Activated CD8-positive, alpha-beta memory T cell treated with anti-CD3 and anti-CD28 coated beads for 36 hours (primary cell): ENCODE measurements at regions not wholly inside any gene's neighbourhood (a gene's known extent, or its start where the extent isn't known, plus 50 kb on each side); places are given as distances from the start of the nearest gene placed in this dataset.

ENCODE experiments used
- CTCF ChIA-PET: fragments of 350-600 bp; sonication (Branson Sonifier 250); formaldehyde crosslinking; loops from one replicate; lab custom pipeline; 2021; ENCODE audit warnings: antibody characterized with exemption; lab: Charles Lee
- POLR2A ChIA-PET: fragments of 350-600 bp; sonication (Branson Sonifier 250); formaldehyde crosslinking; loops from one replicate; lab custom pipeline; 2021; ENCODE audit warnings: antibody characterized with exemption; lab: Charles Lee

DNA sequence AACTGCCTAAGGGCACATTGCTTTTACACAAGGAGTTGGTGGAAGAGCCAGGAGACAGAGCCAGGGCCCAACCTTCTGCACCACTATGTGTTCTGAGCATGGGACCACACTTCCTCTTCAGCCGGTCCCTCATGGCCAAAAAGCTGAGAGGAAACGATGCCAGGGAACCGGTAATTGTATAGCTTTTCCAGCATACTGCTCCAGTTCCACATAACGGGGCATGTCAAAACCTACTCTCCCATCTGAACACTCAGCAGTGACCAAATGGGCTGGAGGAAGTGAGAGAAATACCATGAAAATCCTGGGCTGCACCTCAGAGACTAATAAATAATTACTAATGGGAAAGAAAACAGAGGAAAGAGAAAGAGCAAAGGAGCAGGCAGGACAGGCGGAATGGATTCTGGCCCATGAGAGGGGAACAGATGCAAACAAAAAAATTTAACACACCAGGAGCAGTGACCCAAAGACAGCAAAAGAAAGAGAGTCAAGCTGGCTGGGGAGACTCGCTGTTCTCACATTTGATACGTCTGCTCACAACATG, 52.0 kb upstream of the BMP2 start:
- CTCF ChIA-PET, result no interaction called here
- POLR2A ChIA-PET, result no interaction called here

DNA sequence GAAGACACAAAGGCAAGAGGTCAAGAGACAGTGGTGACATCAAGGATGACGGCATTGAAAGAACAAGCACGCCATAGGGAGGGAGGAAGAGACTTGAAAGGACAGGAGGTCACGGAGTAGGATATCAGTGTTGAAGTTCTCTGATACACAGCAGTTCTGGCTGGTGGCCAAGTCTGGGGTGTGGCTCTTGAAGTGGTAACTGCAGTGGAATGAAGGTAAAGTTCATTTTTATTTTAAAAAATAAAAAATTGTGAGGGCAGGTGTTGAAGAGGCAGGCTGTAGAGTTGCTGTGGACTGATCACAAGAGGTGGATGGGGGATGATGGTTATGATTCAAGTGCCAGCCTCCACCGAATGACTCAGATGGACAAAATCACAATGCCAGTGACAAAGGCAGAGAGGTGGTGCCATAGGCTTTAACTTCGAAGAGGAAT, 53.2 kb upstream of the BMP2 start:
- CTCF ChIA-PET, result no interaction called here
- POLR2A ChIA-PET, result no interaction called here

DNA sequence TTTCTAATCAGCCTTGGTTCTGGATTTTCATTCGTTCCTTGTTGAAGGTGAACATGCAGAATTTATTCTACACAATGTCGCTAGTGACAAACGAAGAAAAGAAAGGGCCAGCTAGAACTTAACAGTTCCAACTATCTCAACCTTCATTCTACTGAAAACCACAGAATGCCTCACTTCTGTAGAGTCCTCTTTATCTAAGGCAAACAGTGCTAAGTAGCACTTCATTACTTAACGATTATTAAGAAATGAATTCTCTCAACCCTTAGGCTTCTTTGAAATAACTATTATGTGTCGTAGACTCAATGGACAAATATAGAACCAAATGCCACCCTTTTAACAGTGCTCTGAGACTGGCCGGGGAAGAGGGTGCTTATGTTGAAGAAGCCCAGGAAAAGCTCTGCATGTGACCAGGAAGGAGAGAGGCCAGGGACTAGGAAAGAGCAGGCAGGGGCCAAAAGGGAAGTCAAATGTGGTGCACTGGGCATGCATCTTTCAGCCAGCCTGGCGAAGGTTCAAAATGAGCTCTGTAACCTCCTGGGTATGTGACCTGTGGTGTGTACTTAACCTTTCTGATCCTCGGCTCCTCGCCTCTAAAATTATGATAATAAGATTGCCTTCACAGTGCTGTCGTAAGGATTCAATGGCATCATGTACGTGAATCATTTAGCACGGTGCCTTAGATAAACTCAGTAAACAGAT, 55.4 kb upstream of the BMP2 start:
- POLR2A ChIA-PET, result no interaction called here
- CTCF ChIA-PET, result no interaction called here

DNA sequence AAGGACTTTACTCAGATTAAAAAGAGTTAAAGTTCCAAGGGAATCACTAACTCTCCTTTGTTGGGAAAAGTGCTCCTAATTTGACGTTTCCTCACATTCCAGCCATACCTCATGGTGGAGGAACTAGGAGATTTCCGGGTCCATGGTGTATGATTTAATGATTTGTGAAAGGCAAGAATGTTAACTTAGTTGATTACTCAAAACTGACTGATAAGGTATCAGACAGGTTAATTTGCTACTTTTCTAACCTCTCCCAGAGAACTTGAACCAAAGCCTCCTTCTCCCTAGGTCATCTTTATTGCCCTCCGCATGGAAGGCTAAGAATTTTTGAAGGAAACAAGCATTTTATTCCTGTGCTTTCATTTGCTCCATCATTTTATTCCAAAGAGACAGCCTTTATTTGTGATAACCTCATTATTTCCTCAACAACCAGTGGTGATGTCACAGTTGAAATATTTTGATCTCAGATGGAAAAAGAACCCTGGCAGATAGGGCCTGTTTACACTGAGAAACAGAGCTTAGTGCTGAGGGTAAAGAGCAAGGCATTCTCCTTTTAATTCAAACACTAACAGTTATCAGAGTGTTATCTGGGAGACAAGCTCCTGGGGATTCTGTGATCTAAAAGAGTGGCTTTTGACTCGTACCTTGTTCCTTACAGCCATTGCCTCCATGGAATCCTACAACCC, 57.4 kb upstream of the BMP2 start:
- CTCF ChIA-PET, result interaction anchor here (0.5 kb wide), 1 partner anchor 15 kb away, joined by 3 read pairs; no protein-coding TSS in a partner anchor
- POLR2A ChIA-PET, result no interaction called here

DNA sequence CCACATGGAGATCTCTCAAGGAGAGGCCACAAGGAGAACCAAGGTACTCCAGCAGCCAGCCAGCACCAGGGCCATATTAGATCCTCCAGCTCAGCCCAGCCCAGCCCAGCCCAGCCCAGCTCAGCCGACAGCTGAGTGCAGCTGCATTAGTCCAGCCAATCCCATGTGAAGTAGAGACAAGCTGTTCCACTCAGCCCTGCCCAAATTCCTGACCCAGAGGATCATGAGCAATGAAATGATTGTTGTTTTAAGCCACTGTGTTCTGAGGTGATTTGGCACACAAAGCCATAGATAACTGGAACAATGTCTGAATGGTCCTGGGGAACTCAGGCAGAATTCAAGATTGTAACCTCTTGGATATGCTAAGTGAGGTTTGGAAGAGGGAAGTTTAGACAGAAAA, 59.5 kb upstream of the BMP2 start:
- POLR2A ChIA-PET, result no interaction called here
- CTCF ChIA-PET, result no interaction called here

DNA sequence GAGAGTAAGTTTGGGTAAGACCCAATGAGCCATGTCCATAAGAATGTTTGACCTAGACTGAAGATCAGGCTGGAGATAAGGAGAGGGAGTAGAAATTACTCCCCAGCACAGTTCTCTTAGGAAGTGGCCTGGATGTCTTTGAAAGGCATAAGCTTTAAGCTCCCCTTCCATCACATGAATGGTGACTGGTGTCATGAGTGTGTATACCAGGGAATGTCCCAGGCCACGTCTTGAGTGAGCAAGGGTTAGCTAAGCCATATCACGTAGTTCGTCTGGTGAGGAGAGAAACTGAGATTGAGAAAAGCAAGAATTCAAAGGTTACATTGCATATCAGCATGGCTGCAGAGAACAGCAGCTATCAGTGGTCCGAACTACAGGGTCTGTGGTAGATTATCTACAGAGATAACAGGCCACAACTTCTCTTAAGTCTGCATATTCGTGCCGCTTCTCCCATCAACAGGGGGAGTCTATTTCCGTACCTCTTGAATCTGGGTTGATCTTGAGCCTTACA, 60.1 kb upstream of the BMP2 start:
- CTCF ChIA-PET, result no interaction called here

DNA sequence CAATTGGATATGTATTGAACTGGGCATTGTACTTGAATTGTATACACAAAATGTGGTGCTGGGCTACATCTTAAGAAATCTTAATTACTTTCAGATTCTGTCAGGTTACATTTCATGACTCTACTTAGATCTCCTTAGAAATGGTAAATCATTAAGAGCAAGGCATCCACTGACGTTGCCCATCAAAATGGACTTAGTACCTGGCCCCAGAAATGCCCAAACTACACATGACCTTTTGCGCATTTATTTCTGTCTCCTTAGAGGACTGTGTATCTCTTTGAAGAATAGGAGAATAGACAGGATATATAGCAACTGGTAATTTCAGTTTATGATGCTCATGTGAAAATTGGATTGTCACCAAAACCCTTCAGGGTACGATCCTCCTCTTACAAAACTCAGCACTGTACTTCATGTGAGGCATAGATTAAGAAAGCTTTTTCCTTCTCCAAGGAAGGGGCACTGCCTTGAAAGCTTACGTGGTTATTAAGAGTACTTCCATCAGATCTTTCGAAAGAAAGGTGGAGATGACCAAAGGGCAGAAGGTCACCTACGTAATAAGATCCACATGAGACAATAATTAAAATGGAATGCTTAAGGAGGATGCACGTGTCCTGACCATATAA, 61.4 kb upstream of the BMP2 start:
- ChIA-PET CTCF (no interaction called here), POLR2A (no interaction called here)

More for the DNA sequence above, 60.1 kb upstream of the BMP2 start:
- POLR2A ChIA-PET, result no interaction called here

DNA sequence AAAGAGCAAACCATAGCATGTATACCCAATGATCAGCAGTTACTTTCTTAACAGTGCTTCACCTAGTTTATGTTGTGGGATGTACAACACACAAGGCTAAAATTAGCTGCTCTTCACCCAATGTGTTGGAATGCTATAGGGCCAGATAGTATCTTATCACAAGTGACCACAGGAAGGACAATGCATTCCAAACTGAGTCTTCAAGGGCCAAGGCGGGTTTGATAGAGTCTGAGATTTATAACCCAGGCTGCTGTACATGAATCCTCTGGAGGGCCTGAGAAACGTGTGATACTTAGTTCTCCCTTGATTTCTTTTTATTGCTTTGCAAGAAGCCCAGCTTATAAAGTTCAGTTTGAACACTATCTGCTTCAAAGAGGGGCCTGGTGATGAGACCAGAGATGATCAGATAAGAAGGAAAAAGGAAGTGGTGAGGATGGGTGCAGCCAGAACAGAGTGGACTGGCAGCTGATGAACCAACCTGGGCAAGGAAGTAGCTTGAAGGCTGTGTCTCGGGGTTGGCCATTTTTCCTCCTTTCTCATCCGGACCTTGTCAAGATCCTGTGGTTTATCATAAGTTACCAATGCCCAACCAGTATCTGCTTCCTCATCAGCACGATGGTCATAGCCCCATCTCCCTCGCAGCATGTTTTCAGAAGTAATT, 62.2 kb upstream of the BMP2 start:
- POLR2A ChIA-PET, result no interaction called here
- CTCF ChIA-PET, result no interaction called here

DNA sequence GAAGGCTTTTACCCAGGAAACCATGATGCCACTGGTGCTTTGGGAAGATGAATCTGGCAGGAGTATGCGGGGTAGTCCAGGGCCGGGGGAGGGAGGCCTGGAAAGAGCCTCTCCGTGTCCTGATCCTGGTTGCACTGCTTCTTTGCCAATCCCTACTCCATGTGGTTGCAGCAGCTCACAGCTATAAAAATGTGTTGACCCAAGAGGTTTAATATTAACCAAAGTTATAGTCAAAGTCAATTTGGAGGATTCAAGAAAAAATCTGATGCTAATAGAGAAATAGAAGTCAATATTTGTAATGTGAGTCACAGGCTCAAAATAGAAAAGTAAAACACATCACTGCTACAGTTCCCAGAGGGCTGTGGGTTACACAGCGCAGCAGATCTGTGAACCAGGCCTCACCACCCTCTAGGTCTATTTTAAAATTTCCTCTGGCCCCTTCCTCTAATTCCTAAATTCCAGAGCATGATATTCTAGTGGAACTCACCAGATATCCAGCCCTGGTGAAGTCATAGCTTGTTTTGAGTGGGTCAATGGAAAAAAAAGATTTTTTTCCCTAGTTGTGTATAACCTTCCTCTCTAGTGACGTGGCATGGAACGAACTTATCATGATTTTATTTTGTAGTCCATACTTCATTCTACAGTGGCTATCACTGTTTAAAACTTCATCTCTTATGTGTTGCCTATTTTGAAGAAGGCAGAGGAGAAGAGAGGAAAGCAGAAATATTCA, 63.2 kb upstream of the BMP2 start:
- CTCF ChIA-PET, result no interaction called here
- POLR2A ChIA-PET, result no interaction called here

DNA sequence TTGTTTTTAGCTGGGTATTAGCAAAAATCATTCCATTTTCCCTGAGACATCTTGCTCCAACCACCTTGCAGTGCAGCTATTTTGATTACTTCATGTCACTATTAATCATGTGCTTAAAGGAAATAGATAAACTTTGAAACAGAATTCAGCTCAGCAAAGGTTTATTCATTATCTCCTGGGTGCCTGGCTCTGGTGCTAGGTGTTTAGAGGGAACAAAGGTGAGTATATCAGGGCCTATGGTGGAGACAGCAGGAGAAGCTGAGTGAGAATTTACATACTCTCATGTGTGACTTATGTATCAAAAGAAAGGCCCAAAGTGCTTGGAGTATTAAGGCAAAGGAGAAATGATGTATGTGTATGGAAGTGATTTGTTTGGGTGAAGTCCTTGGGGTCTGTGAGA, 63.8 kb upstream of the BMP2 start:
- CTCF ChIA-PET, result no interaction called here
- POLR2A ChIA-PET, result no interaction called here

DNA sequence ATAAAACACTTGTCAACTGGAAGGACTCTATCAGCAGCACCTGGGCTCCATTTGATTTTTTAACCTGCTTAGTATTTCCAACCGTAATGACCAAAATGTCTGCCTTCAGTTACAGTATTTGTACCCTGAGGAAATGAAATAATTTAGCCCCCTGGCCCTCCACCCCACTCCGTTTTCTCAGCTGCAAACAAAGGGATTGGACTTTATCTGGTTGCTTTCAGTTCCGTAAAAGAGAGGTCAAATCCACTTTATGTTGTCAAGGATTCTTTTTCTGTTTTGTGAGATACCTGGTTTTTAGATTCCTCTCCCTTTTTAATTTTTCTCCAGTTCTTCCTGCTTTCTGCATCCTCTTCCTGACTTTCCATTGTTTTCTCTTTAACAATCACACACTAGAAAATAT, 64.4 kb upstream of the BMP2 start:
- CTCF ChIA-PET, result no interaction called here
- POLR2A ChIA-PET, result no interaction called here

DNA sequence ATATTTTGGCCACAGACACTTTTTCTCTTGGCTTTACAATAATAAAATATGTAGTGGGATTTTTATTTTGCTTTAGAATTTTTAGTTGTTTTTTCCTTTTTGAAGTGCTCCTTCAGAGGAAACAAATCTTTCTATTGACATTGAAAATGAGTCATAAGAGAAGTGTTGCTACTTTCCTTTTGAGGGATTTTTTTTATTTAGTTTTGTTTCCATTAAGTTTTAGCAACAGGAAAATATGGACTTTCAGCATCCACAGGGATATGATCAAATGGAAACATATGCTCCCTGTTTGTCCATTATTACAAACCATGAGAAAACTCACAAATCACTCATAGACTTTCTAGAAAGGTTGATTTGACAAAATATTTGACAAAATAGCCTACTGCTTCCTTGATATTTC, 65.3 kb upstream of the BMP2 start:
- ChIA-PET CTCF (no interaction called here), POLR2A (no interaction called here)

DNA sequence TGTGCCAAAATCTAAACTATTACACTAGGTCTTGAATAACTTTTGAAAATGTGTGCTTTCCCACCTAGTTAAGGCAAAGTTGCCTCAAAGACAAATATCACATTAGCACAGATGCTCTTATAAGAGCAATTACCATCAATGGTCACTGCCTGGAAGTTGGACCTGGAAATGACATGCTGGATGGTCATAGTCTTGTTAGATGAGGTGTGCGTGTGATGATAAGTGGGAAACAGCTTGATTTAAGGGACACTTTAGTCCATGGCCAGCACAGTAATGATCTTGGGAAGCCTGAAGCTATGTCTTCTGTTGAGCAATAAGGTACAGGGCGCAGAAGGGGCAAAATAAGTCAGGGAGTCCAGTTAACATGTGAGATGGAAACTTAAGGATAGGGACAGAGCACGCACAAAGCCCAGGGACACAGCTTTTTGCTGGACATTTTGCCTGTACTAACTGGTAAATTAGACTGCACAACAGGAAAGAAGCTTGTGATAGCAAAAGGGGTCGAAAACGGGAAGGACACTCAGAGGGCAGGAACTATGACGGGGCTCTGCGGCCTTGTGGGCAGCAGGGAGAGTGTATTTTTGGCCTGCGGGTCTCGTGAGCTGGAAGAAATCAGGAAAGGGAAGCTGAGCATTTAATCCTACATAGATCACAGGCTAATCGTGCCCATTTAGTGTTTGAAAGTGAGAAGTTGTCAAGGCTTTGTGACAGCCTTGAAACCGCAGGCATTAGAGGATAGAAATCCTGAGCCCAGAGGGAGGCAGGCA, 66.7 kb upstream of the BMP2 start:
- POLR2A ChIA-PET, result no interaction called here
- CTCF ChIA-PET, result no interaction called here

DNA sequence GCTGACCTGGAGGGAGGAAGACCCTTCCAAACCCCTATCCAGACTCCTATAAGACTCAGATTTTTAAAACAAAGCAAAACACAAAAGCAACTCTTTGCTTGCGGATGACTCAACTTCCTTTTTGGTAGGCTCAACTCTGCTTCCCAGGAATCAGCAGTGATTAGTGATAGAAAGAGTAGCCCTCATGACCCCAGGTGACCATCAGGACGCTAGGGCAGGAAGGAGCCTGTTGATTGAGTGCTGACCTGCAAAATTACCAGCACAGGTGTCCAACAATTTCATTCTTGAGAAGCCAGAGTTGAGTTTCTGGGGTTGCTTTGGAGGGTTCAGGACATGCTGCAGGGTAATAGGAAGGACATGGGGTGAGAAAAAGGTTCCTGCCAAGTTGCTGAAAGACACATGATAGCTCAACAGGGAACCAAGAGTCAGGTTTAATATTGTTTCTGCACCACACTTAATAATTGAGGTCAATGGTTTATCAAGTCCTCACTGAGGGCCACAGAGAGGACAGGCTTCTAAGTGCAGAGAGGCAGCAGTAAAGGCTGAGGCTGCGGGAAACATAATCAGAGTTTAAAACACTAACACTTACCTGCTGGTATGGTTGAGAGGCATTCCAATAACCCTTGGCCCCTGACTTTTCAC, 67.4 kb upstream of the BMP2 start:
- ChIA-PET CTCF (no interaction called here), POLR2A (no interaction called here)

DNA sequence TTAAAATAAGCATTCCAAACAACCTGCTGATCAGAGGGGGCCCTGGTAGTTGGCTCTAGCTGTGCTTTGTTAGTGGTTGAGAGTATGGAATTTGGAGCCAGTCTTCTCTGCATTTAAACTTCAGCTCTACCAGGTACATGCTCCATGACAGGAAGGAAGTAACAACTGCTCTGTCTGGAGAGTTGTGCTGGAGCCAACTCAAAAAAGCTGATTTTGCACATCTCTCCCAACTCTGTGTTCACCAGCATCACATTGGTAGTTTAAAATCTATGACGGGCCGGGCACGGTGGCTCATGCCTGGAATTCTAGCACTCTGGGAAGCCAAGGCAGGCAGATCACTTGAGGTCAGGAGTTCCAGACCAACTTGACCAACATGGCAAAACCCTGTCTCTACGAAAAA, 68.8 kb upstream of the BMP2 start:
- POLR2A ChIA-PET, result no interaction called here
- CTCF ChIA-PET, result no interaction called here

DNA sequence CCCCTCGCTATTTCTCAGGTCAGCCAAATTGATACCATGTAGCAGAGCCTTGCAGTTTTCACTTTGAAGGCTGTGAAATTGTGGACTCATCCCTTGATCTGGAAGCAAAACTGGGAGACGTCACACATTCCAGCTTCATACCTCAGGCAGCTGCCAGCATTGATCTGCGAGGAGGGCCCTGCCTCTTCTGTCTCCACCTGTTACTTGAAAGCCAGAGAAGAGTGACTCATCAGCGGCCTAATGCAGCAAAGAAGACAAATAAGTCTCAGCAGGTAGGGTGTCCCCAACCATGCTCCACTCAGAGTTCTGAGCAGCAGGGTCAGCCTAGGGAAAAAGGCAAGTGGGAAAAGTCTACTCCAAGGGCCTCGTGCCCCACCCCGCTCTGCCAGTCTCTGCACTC, 69.4 kb upstream of the BMP2 start:
- ChIA-PET CTCF (no interaction called here), POLR2A (no interaction called here)

DNA sequence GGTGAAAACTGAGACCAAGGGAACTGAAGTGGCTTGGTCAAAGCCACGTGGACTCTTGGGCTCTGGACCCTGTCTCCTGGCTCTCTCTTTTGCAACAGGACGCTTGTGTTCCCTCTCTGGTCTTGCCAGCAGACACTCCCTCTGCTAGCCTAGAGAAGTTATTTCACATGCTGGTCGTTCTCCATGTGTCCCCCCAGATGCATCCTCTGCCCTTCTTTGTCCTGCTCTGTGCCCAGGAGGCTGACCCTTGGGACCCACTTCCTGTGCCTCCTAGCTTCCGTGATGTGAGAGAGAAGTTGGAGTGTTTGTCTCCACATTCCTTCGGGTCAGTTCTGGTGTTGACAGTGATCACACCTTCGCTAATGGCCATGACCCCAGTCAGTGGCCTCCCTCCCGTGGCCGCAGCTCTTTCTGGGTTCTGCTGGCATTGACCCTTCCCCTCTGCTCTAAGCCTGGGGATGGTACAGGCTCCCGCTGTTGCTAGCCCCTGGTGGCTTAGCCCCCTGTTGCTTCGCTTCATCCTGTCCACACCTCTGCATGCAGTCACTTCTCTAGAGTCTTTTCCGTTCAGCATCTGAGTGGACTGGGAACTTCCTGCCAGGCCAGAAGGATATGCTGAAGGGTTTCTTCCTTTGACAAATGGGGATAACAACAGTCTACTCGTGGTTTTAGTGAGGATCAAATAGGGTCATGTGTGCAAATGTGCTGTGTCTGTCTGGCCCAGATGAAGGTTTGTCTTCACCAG, 70.1 kb upstream of the BMP2 start:
- CTCF ChIA-PET, result no interaction called here
- POLR2A ChIA-PET, result no interaction called here

DNA sequence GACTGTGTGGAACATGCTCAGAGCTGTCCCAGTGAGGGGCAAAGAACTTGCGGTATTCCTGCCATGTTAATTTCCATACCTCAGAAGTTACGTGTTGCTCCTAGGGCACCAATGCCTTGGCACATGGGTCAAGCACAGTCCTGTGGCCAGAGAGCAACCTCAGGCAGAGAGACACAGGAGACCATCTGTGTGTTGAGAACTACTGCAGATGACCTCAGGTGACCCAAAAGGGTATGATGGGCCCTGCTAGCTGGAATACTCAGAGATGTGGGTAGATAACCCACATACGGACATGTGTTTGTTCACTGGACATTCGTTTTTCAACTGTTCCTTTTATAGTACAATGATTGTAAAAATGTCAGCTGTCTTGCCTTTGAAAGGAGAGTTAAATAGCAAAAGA, 71.5 kb upstream of the BMP2 start:
- CTCF ChIA-PET, result no interaction called here
- POLR2A ChIA-PET, result no interaction called here
